NCI-H187 treated with DMSO at 0.1 percent for 48 hours (cell line): ENCODE measurements at regions not wholly inside any gene's neighbourhood (a gene's known extent, or its start where the extent isn't known, plus 50 kb on each side); places are given as distances from the start of the nearest gene placed in this dataset.

Experiments
- DNase-seq: peaks from one replicate; lab custom pipeline; 2025; lab: John Stamatoyannopoulos, UW

DNA sequence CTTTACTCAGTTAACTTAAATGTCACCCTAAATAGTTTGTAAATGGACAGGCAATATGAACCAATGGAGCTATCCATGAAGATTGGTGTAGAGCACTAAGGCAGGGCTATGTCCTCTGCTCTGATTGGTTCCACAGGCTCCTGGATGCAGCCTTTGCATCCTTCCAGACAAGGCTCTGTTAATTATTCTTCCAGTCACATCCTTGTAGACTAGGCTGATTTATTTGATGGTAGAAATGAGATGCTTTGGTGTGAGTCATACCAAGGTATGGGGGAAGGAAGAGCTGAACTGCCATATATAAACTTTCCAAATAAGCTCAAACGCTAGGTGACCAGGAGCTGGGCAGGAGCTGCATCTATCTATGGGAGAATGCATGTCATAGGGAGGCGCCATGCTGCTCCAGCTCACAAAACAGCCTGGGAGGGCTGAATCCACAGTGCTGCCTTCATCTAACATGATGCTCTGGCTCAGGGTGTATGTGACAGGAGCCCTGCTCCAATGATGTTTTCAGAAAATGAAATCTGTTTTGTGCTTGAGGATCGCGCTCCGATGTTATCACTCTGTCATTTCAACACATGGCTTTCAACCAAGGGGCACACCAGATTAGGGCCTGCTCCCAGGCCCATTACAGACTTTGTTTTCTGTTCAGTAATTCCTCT is 818.0 kb upstream of the ZNF608 start:
- no peak for DNase-seq

DNA sequence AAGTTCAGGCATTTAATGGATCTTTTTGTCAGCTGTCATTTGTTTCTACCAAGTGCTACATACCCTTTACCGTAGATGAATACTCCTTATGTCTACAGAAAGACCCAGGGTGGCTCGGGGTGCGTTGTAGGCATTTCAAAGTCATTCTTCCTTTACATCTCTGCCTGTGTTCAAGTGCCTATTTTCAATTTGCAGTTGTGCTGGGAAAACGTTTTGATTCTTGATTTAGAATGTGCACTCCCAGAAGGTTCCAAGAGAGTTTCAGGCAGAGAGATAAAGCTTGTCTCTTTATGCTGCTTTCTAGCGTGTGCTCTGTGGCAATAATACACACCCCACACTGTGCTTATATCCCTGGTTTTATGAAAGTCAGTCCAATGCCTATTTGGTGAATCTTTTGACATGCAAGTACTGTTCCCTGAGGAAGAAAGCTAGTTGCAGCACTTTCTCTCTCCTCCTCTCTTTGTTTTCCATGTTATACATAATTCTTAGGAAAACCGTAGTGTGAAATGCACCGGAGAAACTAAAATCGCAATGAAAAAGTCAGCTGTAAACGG is 828.1 kb upstream of the ZNF608 start:
- DNase-seq = no peak

GRCh38 chr5:125575171-125575890 is 828.9 kb upstream of the ZNF608 start:
- DNase-seq = no peak

DNA sequence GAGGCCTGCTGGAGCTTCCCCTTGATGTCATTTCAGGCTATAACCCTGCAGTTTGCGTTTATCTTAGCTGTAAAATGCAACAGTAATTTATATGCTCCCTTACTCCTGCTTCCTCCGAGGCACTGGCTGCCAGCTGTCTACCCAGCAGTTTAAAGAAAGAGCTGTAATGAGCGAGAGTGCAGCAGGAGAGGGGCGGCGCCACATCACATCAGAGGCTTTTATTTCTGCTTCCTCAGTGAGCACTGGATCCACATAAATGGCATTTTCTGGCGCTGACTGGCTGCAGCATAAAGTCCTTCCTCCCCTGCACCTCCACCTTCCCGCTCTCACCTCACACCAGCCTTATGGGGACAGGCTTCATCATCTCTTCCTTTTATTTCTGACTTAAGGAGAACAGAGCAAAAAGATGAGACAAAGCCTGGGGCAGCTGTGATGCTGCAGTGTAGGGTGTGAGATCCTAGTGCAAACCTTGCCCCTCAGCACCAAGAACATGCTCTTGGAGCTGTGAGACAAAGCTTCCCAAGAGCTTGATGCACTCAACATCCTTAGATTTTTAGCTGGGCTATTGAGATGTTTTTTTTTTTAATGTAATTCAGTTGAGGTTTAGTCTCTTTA is 829.6 kb upstream of the ZNF608 start:
- no peak for DNase-seq

- no peak for DNase-seq
These were observed 830.4 kb upstream of the ZNF608 start for GRCh38 chr5:125576822-125577221.

DNA sequence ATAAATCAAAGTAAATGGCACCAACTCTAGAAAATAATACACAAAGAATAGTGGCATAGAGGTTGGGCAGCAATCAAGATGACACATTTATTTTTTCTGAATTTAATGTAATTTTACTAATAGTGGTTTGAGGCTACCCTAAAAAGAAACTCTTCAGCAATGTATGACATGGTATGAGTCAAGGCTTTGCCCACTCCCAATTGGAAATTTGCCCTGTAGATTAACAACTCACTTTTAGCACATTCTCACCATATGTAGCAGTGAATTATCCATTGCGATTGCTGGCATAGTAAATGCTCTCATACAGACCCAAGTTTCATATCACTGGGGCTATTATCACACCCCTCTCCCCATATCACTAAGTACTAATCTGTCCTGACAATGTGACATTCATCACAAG is 832.1 kb upstream of the ZNF608 start:
- DNase-seq = no peak

DNA sequence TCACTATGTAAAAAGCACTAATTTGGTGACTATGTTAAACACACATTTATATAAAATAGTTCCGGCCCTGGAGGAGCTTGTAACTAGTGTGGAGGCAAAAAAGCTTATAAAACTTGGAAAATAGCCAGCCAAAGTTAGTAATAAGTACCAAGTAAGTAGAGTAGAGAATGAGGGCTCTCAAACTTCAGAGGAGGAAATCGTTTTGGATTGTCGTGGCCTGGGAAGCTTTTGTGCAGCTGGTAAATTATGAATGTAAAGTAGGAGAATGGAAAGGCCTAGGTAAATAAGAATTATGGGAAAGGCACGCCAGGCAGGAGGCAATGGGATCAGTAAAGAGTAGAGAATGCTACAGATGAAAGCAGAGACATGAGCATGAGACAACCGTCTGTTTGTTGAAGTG is 832.7 kb upstream of the ZNF608 start:
- no peak for DNase-seq

GRCh38 chr5:125581311-125581710 is 834.9 kb upstream of the ZNF608 start:
- DNase-seq = no peak

GRCh38 chr5:125582352-125582751 is 835.9 kb upstream of the ZNF608 start:
- DNase-seq = no peak

DNA sequence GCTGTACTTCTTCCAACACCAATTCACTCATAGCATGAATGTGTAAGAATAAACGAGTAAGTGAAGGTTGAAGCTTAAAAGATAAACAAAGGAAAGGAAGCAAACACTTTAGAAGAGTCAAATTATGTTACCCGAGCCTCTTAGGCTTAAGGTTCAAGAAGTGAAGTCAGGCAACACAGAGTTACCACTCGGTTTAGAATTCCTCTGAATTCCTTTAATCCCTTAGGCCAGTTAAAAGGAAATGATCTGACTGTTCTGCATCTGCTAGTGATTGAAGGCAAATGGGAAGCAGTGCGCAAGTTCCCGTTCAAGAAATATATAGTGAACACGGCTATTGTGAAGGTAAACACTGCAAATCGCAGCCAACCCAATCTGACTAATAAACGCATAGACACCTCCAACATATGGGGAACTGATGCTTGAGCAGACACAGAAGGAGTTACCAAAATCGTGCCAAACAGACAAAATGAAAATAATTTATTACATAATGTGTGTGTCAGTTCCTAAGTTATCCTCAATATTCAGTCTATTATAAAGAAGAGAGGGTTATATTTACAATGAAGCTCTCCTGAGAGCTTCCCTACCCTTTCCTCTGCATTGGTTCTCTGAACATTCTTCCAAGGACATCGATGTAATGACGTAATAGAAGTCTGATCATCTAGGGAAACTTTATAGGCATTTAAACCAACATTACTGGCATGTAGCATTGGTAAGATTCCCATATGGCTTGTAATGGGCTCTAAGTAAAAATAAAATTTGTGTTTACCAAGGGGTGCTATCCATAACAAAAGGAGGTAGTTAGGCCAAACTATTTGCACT is 837.1 kb upstream of the ZNF608 start:
- DNase-seq = no peak

- DNase-seq = no peak
These were observed 837.7 kb upstream of the ZNF608 start for GRCh38 chr5:125584140-125584520.

GRCh38 chr5:125587631-125588030 is 835.6 kb upstream of the GRAMD2B start:
- DNase-seq = no peak

DNA sequence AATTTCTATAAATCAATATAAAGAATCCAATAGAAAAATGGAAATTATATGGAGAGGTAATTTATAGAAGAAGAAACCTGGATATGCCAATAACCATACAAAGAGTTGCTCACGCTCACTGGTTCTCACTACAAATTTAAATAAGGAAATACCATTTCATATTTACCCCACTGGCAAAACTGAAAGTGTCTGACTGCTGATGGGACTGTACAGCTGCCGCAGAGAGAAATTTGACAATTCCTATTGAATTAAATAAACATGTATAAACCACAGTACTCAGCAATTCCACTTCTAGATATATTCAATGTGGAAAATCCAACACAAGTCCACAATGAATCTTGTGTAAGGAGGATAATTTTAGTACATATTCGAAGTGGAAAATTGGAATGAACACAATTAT is 830.4 kb upstream of the GRAMD2B start:
- no peak for DNase-seq

DNA sequence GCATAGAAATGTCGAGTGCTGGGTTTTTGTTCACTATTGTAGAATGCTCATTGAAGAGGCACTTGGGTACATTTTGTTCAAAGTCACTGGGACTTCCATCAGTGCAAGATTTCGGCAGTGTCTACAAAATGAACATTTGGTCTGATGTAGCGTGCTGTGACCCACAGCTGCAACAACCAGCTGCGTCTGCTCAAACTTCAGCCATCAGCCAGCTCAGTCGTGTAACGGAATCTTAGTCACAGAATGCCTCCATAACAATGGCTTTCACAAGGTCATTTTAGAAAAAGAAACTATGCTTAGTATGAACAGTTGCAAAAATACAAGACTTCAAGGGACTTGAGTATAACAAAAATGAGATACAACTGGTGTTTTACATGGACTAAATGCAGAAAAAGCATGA is 828.1 kb upstream of the GRAMD2B start:
- no peak for DNase-seq

DNA sequence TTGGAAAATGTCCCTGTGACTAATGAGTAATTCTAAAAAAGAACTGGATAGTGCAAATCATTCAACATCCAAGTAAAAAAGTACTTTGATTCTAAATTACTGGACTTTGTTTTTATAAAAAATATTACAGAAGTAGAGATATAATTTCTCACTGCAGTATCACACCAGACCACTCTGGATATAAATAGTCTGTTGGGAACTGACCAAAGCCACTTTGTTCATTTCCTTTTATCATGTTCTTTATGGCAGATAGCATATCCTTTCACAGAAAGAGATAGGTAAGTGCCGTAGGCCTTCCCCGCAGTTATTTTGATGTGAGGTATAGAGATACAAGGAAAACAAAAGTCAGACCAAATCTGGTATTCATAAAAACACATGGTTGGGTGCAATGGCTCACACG is 827.4 kb upstream of the GRAMD2B start:
- no peak for DNase-seq

- no peak for DNase-seq
These were observed 825.9 kb upstream of the GRAMD2B start for GRCh38 chr5:125597338-125597737.

GRCh38 chr5:125600559-125600958 is 822.6 kb upstream of the GRAMD2B start:
- no peak for DNase-seq

DNA sequence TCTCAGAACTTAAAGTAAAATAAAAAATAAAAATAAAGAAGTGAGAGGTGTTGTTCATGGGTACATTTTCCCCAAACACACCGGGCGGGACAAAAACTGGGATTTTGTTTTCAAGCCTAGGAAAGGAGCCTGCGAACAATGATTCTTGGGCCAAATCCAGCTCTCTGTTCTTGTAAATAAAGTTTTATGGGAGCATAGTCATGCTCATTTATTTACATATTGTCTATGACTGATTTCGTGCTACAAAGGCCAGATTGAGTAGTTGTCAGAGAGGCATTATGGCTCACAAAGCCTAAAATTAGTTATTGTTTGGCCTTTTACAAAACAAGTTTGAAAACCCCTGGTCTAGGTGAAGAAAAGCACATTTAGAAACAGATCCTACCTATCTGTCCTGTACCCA is 821.0 kb upstream of the GRAMD2B start:
- no peak for DNase-seq

DNA sequence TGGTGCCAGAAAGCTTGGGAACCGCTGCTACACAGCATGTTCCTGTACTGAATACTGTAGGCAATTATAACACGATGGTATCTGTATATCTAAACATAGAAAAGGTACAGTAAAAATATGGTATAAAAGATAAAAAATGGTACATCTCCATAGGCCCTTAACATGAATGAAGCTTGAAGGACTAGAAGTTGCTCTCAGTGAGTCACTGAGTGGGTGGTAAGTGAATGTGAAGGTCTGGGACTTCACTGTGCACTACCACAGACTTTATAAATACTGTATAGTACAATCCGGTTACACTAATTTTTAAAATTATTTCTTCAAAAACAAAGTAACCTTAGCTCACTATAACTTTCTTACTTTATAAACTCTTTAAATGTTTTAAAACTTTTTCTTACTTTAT is 819.9 kb upstream of the GRAMD2B start:
- no peak for DNase-seq

DNA sequence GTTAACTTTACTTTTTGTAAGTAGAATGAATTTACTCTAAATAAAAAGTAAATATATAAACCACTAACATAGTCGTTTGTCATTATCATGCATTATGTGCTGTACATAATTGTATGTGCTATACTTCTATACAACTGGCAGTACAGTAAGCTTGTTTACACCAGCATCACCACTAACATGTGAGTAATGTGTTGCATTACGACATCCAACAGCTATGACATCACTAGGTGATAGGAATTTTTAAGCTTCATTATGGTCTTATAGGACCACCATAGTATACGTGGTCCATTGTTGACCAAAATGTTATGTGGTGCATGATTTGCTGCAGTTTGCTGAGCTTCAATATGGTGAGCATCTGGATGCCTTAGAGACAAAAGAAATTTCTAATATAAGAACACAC is 819.1 kb upstream of the GRAMD2B start:
- no peak for DNase-seq

GRCh38 chr5:125607018-125607417 is 816.2 kb upstream of the GRAMD2B start:
- no peak for DNase-seq

DNA sequence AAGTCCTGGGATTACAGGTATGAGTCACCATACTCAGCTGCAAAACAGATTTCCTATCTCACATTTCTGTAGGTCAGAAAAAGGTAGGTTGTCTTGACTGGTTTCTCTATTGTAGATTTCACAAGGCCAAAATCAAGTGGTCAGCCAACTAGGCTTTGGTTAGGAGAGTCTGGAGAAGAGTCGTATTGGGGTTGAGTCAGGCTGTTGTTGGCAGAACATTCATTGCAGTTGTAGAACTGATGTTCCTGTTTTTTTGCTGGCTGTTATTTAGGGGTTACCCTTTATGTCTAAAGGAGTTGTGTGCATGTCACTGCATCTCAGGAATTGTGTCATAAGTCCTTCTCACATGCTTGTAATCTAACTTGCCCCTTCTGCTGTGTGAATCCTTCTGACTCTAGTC is 814.2 kb upstream of the GRAMD2B start:
- DNase-seq = no peak
